ENCODE measurements at regions not wholly inside any gene's neighbourhood (a gene's known extent, or its start where the extent isn't known, plus 50 kb on each side); places are given as distances from the start of the nearest gene placed in this dataset.
"Not testable (repeated sequence)": the region's sequence is repeated elsewhere in the genome, so short reads cannot be mapped to it uniquely, and the experiment has no call there.

- DNase-seq: no peak
Observed at GRCh38 chr4:128688033-128688721, 121.3 kb upstream of the JADE1 start.

GRCh38 chr4:128686810-128687209 lies 122.7 kb upstream of the JADE1 start:
- no peak for DNase-seq

GRCh38 chr4:128686032-128686465 lies 123.5 kb upstream of the JADE1 start:
- no peak for DNase-seq

- no peak for DNase-seq
Observed at GRCh38 chr4:128684016-128684415, 125.5 kb upstream of the JADE1 start.

GRCh38 chr4:128682942-128683666 lies 126.4 kb upstream of the JADE1 start:
- no peak for DNase-seq

- DNase-seq: no peak
Observed at GRCh38 chr4:128676095-128676494, 133.4 kb upstream of the JADE1 start.

GRCh38 chr4:128675083-128675482 lies 134.4 kb upstream of the JADE1 start:
- DNase-seq: no peak

- not testable (repeated sequence) for DNase-seq
Observed at GRCh38 chr4:128673159-128673558, 136.3 kb upstream of the JADE1 start.

- not testable (repeated sequence) for DNase-seq
Observed at GRCh38 chr4:128672596-128672995, 136.9 kb upstream of the JADE1 start.

GRCh38 chr4:128670513-128670912 lies 139.0 kb upstream of the JADE1 start:
- DNase-seq: no peak

GRCh38 chr4:128668566-128668965 lies 140.9 kb upstream of the JADE1 start:
- no peak for DNase-seq

GRCh38 chr4:128665514-128665913 lies 144.0 kb upstream of the JADE1 start:
- DNase-seq: no peak

- DNase-seq: no peak
Observed at GRCh38 chr4:128663325-128663724, 146.2 kb upstream of the JADE1 start.

GRCh38 chr4:128661479-128661878 lies 148.0 kb upstream of the JADE1 start:
- DNase-seq: no peak

- no peak for DNase-seq
Observed at GRCh38 chr4:128660361-128661215, 148.9 kb upstream of the JADE1 start.

- DNase-seq: no peak
Observed at GRCh38 chr4:128658214-128658631, 151.3 kb upstream of the JADE1 start.

GRCh38 chr4:128657638-128658037 lies 151.9 kb upstream of the JADE1 start:
- DNase-seq: no peak

GRCh38 chr4:128654465-128654864 lies 155.0 kb upstream of the JADE1 start:
- no peak for DNase-seq

GRCh38 chr4:128653527-128654444 lies 155.7 kb upstream of the JADE1 start:
- DNase-seq: no peak

- no peak for DNase-seq
Observed at GRCh38 chr4:128649575-128650205, 159.8 kb upstream of the JADE1 start.

- DNase-seq: no peak
Observed at GRCh38 chr4:128649161-128649560, 160.3 kb upstream of the JADE1 start.

- DNase-seq: no peak
Observed at GRCh38 chr4:128648021-128648420, 161.5 kb upstream of the JADE1 start.

All from NCI-H1417 treated with DMSO at 0.1 percent for 48 hours (cell line).